ENCODE measurements at regions not wholly inside any gene's neighbourhood (a gene's known extent, or its start where the extent isn't known, plus 50 kb on each side); places are given as distances from the start of the nearest gene placed in this dataset.
A peak's percentile ranks its signal among the peaks of the same experiment; 100 is the strongest.

DNA sequence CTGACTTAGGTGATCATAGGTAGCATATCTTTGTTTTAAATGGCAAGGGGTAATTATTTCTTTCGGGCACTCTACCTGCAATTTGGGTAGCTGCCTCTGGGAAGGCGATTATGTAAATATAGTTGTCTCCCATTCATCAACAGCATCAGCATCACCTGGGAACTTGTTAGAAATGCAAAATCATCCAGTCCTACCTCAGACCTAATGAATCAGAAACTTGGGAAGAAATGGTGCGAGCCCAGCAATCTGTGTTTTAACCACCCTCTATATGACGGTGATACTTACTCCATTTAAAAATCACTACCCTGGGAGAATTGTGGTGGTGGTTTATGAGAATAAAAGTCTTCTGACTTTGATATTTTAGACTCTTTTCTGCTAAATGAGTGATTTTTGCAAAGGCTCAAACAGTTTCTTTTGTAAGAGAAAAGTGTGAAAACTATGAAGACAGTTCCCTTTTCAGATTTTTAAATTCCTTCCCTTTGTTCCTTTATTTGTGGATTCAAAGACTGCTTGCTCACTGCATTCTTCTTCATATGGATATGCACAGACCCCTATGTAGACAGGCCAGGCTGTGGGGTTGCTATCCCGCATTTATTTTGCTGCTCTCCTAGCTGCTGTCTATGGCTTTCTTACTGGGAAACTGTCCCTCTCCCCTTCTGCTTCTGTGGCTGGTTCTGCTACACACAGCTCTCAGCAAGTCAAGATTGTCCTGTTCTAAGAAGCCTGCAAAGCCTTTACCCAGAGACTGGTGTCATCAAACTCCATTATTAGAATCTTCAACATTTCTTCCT, 365.3 kb downstream of the RNF144B start:
- Histone ChIP-seq H3K79me1 (ENCODE audit: low read depth, low read length) (no peaks in the 10 kb centered on the region), H4K8ac (ENCODE audit: extremely low read depth, insufficient read depth, low read length) (no peak overlapping the region), H2BK12ac (ENCODE audit: low read depth, low read length) (no peak overlapping the region), H3K9ac (replicated peaks in 1 of 4; ENCODE audit: extremely low read depth in 1 of 4, low read depth in 3 of 4, low read length in 3 of 4) (no peak overlapping the region), H4K20me1 (replicated peaks in 1 of 2; ENCODE audit: control insufficient read depth in 1 of 2, insufficient read depth in 2 of 2, low read length in 2 of 2) (no peaks in the 10 kb centered on the region), H3K4me2 (ENCODE audit: insufficient read depth in 1 of 2, low read depth in 2 of 2, low read length in 2 of 2) (peak overlapping the region; percentile 23 to 57; a peak in 3 of 4 replicates), H2BK15ac (ENCODE audit: low read length) (no peak overlapping the region), H2BK120ac (replicated peaks; ENCODE audit: low read depth, low read length) (peak overlapping the region; percentile 45), H4K5ac (ENCODE audit: insufficient read length, low read depth, low read length) (peak overlapping the region; percentile 23), H2BK5ac (ENCODE audit: low read depth, low read length) (peak overlapping the region; percentile 15; the same call in 1 of the 2 replicates), H3K27me3 (replicated peaks in 1 of 4; ENCODE audit: control insufficient read depth in 3 of 4, extremely low read depth in 1 of 4, insufficient read depth in 3 of 4, low read length in 3 of 4) (no peaks in the 10 kb centered on the region), H2AK5ac (ENCODE audit: low read depth, low read length) (no peak overlapping the region), H2AFZ (ENCODE audit: low read length) (no peak overlapping the region), H2BK20ac (ENCODE audit: low read length) (no peak overlapping the region), H3K4me3 (ENCODE audit: extremely low read depth in 1 of 4, insufficient read depth in 2 of 4, low read depth in 3 of 4, low read length in 4 of 4) (peak overlapping the region in 1 of 4 experiments; percentile 27; a peak in 1 of 8 replicates), H4K91ac (replicated peaks; ENCODE audit: insufficient read length, low read length) (no peak overlapping the region), H3K23me2 (ENCODE audit: low read depth, low read length) (no peaks in the 10 kb centered on the region; the same call in 1 of the 2 replicates), H3K23ac (ENCODE audit: insufficient read length) (no peak overlapping the region), H3K4ac (replicated peaks; ENCODE audit: insufficient read length, low read depth, low read length) (no peak overlapping the region), H3K18ac (ENCODE audit: extremely low read depth, low read length) (no peak overlapping the region; the same call in 1 of the 2 replicates), H3K4me1 (replicated peaks in 1 of 4; ENCODE audit: control insufficient read depth in 3 of 4, insufficient read depth in 4 of 4, low read length in 3 of 4) (peaks cover 0 to 16% (median 8%) of the 10 kb centered on the region in 4 experiments; a peak in 3 of 7 replicates), H3K36me3 (ENCODE audit: control insufficient read depth in 2 of 4, insufficient read depth in 4 of 4, low read length in 3 of 4) (no peaks in the 10 kb centered on the region), H3K9me3 (ENCODE audit: insufficient read depth in 2 of 2, low read depth in 1 of 2, low read length in 1 of 2) (no peaks in the 10 kb centered on the region), H3K56ac (replicated peaks; ENCODE audit: insufficient read length, low read depth, low read length) (no peak overlapping the region), H3K27ac (ENCODE audit: low read depth, low read length) (no peak overlapping the region), H3K79me2 (ENCODE audit: control insufficient read depth in 1 of 2, insufficient read depth in 2 of 2, low read length in 2 of 2) (no peaks in the 10 kb centered on the region), H3K14ac (ENCODE audit: insufficient read length) (no peak overlapping the region)
- FAIRE-seq (peak; percentile 32), DNase-seq (ENCODE audit: low read depth in 1 of 2, low spot score in 2 of 2) (no peak)
- 19% methylated on average over 5 of the region's 5 CpGs; no CpG with 5 or more reads in 1 of the 2 experiments for WGBS, 2 experiments (ENCODE audit: extremely low coverage in 1 of 2, insufficient coverage in 1 of 2, insufficient read length in 1 of 2, insufficient replicate concordance in 2 of 2, low coverage in 1 of 2, low lambda C conversion rate in 2 of 2, missing lambda C conversion rate in 1 of 2)
- CTCF ChIA-PET (ENCODE audit: partially characterized antibody) = interaction anchor here (0.7 to 0.9 kb wide), 4 partner anchors 15 to 462 kb away, joined by 3 read pairs; no protein-coding TSS in a partner anchor
- POLR2A ChIA-PET (ENCODE audit: partially characterized antibody) = no interaction called here
- TF ChIP-seq, protein P1, sequence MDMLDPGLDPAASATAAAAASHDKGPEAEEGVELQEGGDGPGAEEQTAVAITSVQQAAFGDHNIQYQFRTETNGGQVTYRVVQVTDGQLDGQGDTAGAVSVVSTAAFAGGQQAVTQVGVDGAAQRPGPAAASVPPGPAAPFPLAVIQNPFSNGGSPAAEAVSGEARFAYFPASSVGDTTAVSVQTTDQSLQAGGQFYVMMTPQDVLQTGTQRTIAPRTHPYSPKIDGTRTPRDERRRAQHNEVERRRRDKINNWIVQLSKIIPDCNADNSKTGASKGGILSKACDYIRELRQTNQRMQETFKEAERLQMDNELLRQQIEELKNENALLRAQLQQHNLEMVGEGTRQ (IDR thresholded peaks at IDR 0.05; ENCODE audit: low read length) = no peak
- TF ChIP-seq RFX5 (IDR thresholded peaks at IDR 0.05; ENCODE audit: borderline replicate concordance, low read depth, low read length) (no peak), EZH2 (IDR thresholded peaks at IDR 0.05; ENCODE audit: low read depth, low read length, severe bottlenecking) (no peak), TEAD4 (IDR thresholded peaks at IDR 0.05; ENCODE audit: low read depth, low read length) (no peak), HDAC2 (IDR thresholded peaks at IDR 0.05; ENCODE audit: borderline replicate concordance in 1 of 2, low read depth in 2 of 2, low read length in 2 of 2) (no peak), CHD2 (IDR thresholded peaks at IDR 0.05; ENCODE audit: low read length) (no peak), RBBP5 (IDR thresholded peaks at IDR 0.05; ENCODE audit: borderline replicate concordance, low read depth, low read length) (no peak), ZNF274 (IDR thresholded peaks at IDR 0.05; ENCODE audit: borderline replicate concordance, extremely low read depth, low read length) (no peak), SP1 (IDR thresholded peaks at IDR 0.05; ENCODE audit: low read depth, low read length) (no peak), EGR1 (IDR thresholded peaks at IDR 0.05; ENCODE audit: borderline replicate concordance, low read depth, low read length) (no peak), CTBP2 (IDR thresholded peaks at IDR 0.05; ENCODE audit: borderline replicate concordance, insufficient read depth, insufficient read length, low read length) (no peak)

All from H1 (cell line).